Activated CD8-positive, alpha-beta memory T cell treated with anti-CD3 and anti-CD28 coated beads, Interleukin-2, amount 50 U/mL, for 1 hour (primary cell): ENCODE measurements at regions not wholly inside any gene's neighbourhood (a gene's known extent, or its start where the extent isn't known, plus 50 kb on each side); places are given as distances from the start of the nearest gene placed in this dataset.

Source experiments
- DNase-seq: peaks from one replicate; pipeline ENCODE4 v3.0.0-alpha.2; 2020; ENCODE audit errors: extremely low read depth

GRCh38 chr3:72436863-72437592 is 411.2 kb downstream of the SHQ1 start:
- no peak for DNase-seq

DNA sequence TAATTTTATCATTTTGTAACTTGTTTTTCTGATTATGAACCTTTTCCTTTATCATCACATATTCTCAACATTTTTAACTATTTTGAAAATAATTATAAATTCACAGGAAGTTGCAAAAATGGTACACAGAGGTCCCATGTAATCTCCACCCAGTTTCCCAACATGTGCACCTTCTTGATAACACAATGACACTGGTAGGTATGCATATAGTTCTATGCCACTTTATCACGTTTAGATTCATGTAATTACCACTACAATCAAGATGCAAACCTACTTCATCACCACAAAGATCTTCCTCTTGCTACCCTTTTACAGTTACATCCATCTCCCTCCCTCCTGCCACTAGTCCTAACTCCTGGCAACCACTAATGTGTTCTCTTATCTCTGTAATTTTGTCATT is 413.9 kb downstream of the SHQ1 start:
- DNase-seq, result no peak

GRCh38 chr3:72432246-72432645 is 416.0 kb downstream of the SHQ1 start:
- DNase-seq, result no peak

DNA sequence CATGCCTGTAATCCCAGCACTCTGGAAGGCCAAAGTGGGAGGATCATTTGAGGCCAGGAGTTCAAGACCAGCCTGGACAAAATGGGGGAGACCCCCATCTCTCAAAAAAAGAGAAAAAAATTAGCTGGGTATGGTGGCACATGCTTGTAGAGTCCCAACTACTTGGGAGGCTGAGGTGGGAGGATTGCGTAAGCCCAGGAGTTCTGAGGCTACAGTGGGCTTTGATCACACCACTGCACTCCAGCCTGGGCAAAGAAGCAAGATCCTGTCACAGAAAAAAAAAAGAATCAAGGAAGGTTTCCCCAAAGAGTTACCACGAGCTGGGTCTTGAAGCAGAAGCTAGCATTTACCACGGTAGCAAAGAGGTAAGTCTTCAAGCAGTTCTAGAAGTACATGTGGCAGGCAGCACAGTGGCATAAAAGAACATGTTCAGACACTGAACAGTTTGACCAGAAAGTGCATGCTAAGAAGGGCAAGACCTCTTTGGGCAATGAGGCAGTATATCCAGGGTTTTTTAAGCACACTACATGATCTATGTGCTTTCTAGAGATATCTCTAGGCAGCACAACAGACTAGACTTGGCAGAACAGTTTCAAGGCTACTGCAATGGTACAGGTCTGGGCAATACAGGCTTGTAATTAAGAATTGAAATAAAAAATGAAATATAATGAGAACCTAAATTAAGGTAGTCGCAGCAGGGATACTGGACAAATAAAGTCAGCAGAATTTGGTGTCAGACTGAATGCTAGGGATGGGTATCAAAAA is 418.5 kb downstream of the SHQ1 start:
- no peak for DNase-seq

DNA sequence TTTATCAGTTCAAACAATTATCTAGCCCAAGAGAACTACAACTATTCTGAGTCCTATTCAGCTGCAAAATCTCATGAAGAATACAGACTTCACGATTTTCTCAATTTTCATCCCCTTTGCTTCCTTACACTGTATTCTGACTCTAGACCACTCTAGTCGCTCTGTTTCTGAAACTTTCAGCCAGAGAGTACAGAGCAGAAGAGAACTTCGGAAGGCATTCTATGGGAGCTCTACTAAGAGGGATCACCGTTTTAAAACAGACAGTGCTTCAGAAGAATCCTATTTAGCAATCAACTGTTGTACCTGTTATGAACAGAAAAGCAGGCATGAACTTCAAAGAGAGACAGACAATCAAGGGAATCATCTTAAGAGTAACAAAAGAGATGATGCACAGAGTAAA is 419.4 kb downstream of the SHQ1 start:
- no peak for DNase-seq

GRCh38 chr3:72427624-72428023 is 420.6 kb downstream of the SHQ1 start:
- DNase-seq, result no peak

DNA sequence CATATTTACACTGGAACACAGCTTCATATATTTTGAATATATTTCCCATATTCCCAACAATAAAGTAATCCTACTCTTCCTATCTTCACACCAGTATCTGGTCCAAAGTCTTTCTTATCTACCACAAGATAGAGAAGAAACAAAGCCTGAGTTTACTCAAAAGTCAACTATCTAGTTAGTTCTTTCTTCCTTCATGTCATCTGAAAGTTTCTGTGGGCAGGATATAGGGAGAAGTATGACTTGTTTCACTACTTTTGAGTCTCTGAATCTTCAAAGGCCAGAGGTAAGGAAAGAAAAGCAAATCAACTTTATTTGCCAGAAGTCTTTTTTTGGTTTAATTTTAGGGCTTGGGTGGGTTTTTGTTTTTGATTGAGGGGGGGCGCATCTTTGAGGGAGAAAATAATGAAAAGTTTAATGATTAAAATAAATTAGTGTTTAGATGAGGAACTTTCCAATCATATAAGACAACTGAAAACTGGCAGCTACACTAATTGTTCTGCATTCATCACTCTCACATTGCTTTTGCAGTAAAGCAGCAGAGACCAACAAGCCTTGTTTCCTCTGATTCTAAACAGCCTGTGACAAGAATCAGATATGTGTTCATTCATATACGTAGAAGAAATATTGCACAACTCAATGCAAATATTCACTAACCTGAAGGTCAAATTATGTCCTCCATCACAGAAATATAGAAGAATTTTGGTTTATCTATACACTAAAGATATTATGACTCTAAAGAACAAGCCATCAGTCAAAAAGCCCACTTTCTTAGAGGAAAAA is 421.4 kb downstream of the SHQ1 start:
- DNase-seq, result no peak

DNA sequence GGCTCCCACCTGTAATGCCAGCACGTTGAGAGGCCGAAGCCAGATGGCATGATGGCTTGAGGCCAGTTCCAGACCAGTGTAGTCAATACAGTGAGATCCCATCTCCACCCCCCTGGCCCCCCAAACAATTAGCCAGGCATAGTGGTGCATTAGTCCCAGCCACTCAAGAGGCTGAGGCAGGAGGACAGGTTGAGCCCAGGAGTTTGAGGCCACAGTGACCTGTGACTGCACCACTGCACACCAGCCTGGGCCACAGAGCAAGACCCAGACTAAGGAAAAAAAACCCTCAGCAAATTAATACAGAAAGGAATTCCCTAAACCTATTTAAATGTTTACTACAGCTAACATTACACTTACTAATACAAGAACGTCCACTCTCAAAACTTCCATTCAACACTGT is 424.6 kb downstream of the SHQ1 start:
- no peak for DNase-seq

DNA sequence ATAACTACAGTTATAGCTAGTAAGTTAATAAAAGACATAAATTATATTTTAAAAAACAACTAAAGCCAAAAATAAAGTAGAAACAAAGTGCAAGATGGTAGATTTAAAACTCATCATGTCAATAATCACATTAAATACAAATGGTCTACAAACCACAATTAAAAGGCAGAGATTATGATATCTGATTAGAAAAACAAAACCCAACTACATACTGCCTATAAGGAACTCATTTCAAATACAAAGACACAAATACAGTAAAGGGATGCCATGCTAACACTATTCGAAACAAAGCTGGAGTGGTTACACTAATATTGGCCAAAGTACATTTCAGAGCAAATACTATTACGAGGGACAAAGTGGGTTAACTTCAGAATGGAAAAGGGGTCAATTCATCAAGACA is 426.5 kb downstream of the SHQ1 start:
- no peak for DNase-seq

GRCh38 chr3:72421126-72421525 is 427.1 kb downstream of the SHQ1 start:
- DNase-seq, result no peak

DNA sequence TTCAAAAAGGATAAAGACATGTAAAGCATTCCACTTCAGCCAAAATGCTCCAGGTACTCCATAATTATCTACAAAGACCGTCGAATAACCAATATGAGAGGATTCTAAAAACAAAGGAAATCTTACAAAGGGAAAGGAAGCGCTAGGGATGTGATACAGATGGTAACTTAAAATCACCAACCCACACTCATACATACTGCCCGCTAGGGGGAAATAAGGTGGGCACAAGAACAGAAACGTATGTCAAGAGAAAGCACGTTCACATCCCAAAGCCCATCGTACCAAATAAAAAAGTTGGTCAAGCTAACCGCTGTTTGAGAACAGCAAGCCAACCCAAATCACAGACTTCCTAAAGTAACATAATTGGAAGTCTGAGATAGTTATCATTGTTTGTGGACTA is 429.4 kb downstream of the SHQ1 start:
- no peak for DNase-seq

DNA sequence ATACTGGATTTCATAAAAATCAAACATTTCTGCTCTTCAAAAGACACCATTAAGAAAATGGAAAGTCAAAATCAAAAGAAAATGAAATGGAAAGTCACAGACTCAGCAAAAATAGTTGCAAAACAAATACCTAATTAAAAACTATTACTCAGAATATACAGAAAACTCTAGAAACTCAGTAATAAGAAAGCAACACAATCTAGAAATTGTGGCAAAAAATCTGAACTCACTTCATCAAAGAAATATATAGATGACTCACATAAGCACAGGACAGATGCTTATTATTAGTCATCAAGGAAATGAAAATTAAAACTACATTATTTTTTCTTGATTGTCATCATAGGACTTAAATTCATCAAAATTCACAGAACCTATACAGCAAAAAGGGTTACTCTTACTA is 430.0 kb downstream of the SHQ1 start:
- DNase-seq, result no peak

- DNase-seq, result no peak
Measured at GRCh38 chr3:72414481-72415016, 433.7 kb downstream of the SHQ1 start.

DNA sequence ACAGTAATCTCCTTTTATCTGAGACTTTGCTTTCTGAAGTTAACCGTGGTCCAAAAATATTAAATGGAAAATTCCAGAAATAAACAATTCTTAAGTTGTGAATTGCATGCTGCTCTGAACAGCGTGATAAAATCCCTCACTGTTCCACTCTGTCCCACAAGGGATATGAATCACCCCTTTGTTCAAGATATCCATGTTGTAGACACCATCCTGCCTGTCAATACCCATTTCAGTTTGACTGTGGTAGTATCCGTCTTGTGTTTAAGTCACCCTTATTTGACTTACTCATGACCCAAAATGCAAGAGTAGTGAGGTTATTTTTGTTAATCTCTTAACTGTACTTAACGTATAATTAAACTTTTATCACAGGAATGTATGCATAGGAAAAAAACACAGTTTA is 435.0 kb downstream of the SHQ1 start:
- no peak for DNase-seq

GRCh38 chr3:72412340-72412956 is 435.8 kb downstream of the SHQ1 start:
- DNase-seq, result no peak

DNA sequence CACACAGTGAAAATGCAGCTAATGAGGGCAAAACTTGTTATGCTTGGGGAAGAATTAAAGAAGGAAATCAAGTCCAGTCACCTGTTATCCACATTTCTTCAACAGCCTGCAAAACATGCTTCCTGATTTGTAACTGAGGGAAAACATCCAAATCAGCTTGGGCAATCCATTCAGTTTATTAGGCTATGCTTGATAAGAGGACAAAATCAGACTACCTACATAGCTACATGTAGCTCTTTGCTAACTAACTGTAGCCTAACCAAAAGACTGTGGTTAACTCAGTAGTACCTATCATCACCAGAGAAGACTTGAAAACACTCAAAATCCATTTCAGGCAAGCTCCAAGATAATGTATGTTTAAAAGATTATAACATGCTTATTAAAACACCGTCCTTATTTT is 436.4 kb downstream of the SHQ1 start:
- DNase-seq, result no peak

- DNase-seq, result no peak
Measured at GRCh38 chr3:72411126-72411525, 437.1 kb downstream of the SHQ1 start.

DNA sequence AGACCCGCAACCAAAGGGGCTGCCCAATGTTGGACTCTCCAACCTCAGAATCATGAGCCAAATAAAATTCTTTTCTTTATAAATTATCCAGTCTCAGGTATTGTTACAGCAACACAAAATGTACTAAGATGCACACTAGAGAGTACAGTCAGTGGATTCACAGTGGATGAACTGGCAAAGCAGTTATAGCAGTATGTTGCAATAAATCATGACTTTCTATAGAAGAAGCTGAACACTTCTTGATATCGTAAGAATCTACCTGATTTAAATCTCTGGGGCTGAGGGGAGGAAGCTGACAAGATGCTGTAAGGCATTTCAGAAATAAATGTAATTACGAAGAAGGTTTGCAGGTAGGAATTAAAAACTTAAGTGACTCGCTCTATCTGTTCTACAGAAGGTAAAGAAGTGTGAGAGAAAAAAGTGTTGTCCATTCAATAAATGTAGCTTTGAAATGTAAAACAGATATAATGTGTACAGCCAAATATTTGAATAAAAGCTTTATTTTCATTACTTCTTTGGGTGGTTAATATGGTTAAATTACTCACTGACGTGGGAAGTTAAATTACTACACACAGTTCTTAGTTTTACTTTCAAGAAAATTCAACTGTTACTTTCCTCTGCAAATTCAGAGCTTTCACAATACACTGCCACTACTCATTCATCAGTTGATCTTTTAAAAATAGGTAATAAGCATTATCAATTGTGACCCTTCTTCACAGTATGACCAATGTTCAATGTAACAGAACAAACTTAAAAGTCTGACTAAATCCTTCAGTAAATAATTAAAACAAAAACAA is 439.1 kb downstream of the SHQ1 start:
- no peak for DNase-seq

GRCh38 chr3:72407766-72408165 is 440.5 kb downstream of the SHQ1 start:
- DNase-seq, result no peak

- DNase-seq, result no peak
Measured at GRCh38 chr3:72405943-72406566, 442.2 kb downstream of the SHQ1 start.
